C1 segment of cervical spinal cord (tissue), 14 donors: ENCODE measurements at regions not wholly inside any gene's neighbourhood (a gene's known extent, or its start where the extent isn't known, plus 50 kb on each side); places are given as distances from the start of the nearest gene placed in this dataset.

Experiments used
- DNase-seq, 14 donors: peaks; one replicate each; lab custom pipeline; 2025; lab: John Stamatoyannopoulos, UW

- DNase-seq, result no peak
These were observed 177.2 kb upstream of the KLF14 start for GRCh38 chr7:130910949-130911944.

- no peak for DNase-seq
These were observed 178.3 kb upstream of the KLF14 start for GRCh38 chr7:130912082-130912861.

- peak in 7 of 14 donors; percentile 15 to 82 (median 25) for DNase-seq
These were observed 179.0 kb upstream of the KLF14 start for GRCh38 chr7:130912862-130913638.

GRCh38 chr7:130913639-130914553, 179.9 kb upstream of the KLF14 start:
- DNase-seq, result no peak

GRCh38 chr7:130914554-130915294, 180.7 kb upstream of the KLF14 start:
- DNase-seq, result no peak

- DNase-seq, result no peak
These were observed 183.7 kb upstream of the KLF14 start for GRCh38 chr7:130917669-130918128.

GRCh38 chr7:130918129-130919052, 184.4 kb upstream of the KLF14 start:
- no peak for DNase-seq

- no peak for DNase-seq
These were observed 185.5 kb upstream of the KLF14 start for GRCh38 chr7:130919316-130920103.

GRCh38 chr7:130920122-130920521, 186.1 kb upstream of the KLF14 start:
- DNase-seq, result no peak

GRCh38 chr7:130921391-130922180, 187.6 kb upstream of the KLF14 start:
- DNase-seq, result peak in 13 of 14 donors; percentile 19 to 86 (median 73)

- no peak for DNase-seq
These were observed 188.5 kb upstream of the KLF14 start for GRCh38 chr7:130922206-130923112.

- no peak for DNase-seq
These were observed 189.4 kb upstream of the KLF14 start for GRCh38 chr7:130923365-130923764.

- DNase-seq, result no peak
These were observed 189.9 kb upstream of the KLF14 start for GRCh38 chr7:130923930-130924329.

- DNase-seq, result no peak
These were observed 191.3 kb upstream of the KLF14 start for GRCh38 chr7:130925136-130925794.

- DNase-seq, result no peak
These were observed 192.1 kb upstream of the KLF14 start for GRCh38 chr7:130926001-130926691.
